WTC11 (cell line): ENCODE measurements at regions not wholly inside any gene's neighbourhood (a gene's known extent, or its start where the extent isn't known, plus 50 kb on each side); places are given as distances from the start of the nearest gene placed in this dataset.

Source experiments
- ATAC-seq: fragments of 200-7000 bp; cut with Tn5 transposase; 2 replicates; pipeline ENCODE4 v1.10.0; 2021; ENCODE audit warnings: mild to moderate bottlenecking, moderate library complexity
- CTCF ChIA-PET: fragments of 300-600 bp; sonication (Branson Sonifier 250); formaldehyde crosslinking; loops from one replicate; lab custom pipeline; 2021; ENCODE audit warnings: antibody characterized with exemption; lab: Charles Lee
- POLR2A ChIA-PET: fragments of 350-600 bp; sonication (Branson Sonifier 250); formaldehyde crosslinking; loops from one replicate; lab custom pipeline; 2021; ENCODE audit warnings: antibody characterized with exemption; lab: Charles Lee
- DNase-seq: peaks from one replicate; pipeline ENCODE4 v3.0.0; 2021; ENCODE audit warnings: low spot score
- H3K27ac Mint-ChIP-seq: 2 replicates; pipeline ENCODE4 v1.8.0; 2021; ENCODE audit warnings: mixed read lengths
- H3K27me3 Mint-ChIP-seq: 2 replicates; pipeline ENCODE4 v1.8.0; 2021; ENCODE audit warnings: low read depth, mild to moderate bottlenecking, moderate library complexity, mixed read lengths
- H3K36me3 Mint-ChIP-seq: 2 replicates; pipeline ENCODE4 v1.8.0; 2021; ENCODE audit warnings: mixed read lengths
- H3K4me1 Mint-ChIP-seq: 2 replicates; pipeline ENCODE4 v1.8.0; 2022; ENCODE audit warnings: mixed read lengths
- H3K4me3 Mint-ChIP-seq: 2 replicates; pipeline ENCODE4 v1.8.0; 2021; ENCODE audit warnings: mild to moderate bottlenecking, moderate library complexity, mixed read lengths
- H3K9me3 Mint-ChIP-seq: 2 replicates; pipeline ENCODE4 v1.8.0; 2021; ENCODE audit warnings: mixed read lengths
- AFF4 ChIP-seq: sonication (generic); formaldehyde crosslinking; IDR thresholded peaks from 2 replicates; pipeline ENCODE4 v1.8.1; 2023; ENCODE audit warnings: mild to moderate bottlenecking, missing genetic modification reagents, borderline replicate concordance
- ARID4B ChIP-seq: sonication (generic); formaldehyde crosslinking; IDR thresholded peaks from 2 replicates; pipeline ENCODE4 v1.8.0; 2023; ENCODE audit warnings: missing genetic modification reagents, mild to moderate bottlenecking, borderline replicate concordance
- ATF1 ChIP-seq: sonication (generic); formaldehyde crosslinking; IDR thresholded peaks from 2 replicates; pipeline ENCODE4 v1.8.1; 2023; ENCODE audit warnings: mild to moderate bottlenecking, moderate library complexity, missing genetic modification reagents
- ATF3 ChIP-seq: sonication (generic); formaldehyde crosslinking; conservative IDR thresholded peaks from 2 replicates; pipeline ENCODE4 v1.8.1; 2022; ENCODE audit warnings: mild to moderate bottlenecking, missing genetic modification reagents
- CREM ChIP-seq: sonication (generic); formaldehyde crosslinking; IDR thresholded peaks from 2 replicates; pipeline ENCODE4 v1.8.1; 2022; ENCODE audit warnings: mild to moderate bottlenecking, missing genetic modification reagents, moderate library complexity
- CTCF ChIP-seq: fragments of 200-600 bp; IDR thresholded peaks from 2 replicates; pipeline ENCODE4 v1.8.0; 2022; ENCODE audit warnings: antibody characterized with exemption
- E2F4 ChIP-seq: sonication (generic); formaldehyde crosslinking; IDR thresholded peaks from 2 replicates; pipeline ENCODE4 v1.8.1; 2022; ENCODE audit warnings: low read depth, mild to moderate bottlenecking, moderate library complexity, missing genetic modification reagents, borderline replicate concordance
- ERG ChIP-seq: fragments of 250-450 bp; sonication (Bioruptor Pico); IDR thresholded peaks from 2 replicates; pipeline ENCODE4 v1.8.0; 2021; ENCODE audit warnings: mild to moderate bottlenecking
- ETV6 ChIP-seq: sonication (generic); formaldehyde crosslinking; IDR thresholded peaks from 2 replicates; pipeline ENCODE4 v1.8.1; 2022; ENCODE audit warnings: mild to moderate bottlenecking, missing genetic modification reagents
- FOXP1 ChIP-seq: sonication (generic); formaldehyde crosslinking; IDR thresholded peaks from 2 replicates; pipeline ENCODE4 v1.8.0; 2022; ENCODE audit warnings: missing genetic modification reagents, mild to moderate bottlenecking, moderate library complexity, borderline replicate concordance
- MLX ChIP-seq: sonication (generic); formaldehyde crosslinking; IDR thresholded peaks from 2 replicates; pipeline ENCODE4 v1.8.1; 2023; ENCODE audit warnings: mild to moderate bottlenecking, missing genetic modification reagents, moderate library complexity
- OVOL2 ChIP-seq: fragments of 250-450 bp; sonication (Bioruptor Pico); IDR thresholded peaks from 2 replicates; pipeline ENCODE4 v1.9.0; 2021; ENCODE audit warnings: mild to moderate bottlenecking, borderline replicate concordance
- SMAD4 ChIP-seq: sonication (generic); formaldehyde crosslinking; IDR thresholded peaks from 2 replicates; pipeline ENCODE4 v1.8.0; 2022; ENCODE audit warnings: mild to moderate bottlenecking, missing genetic modification reagents
- SOX15 ChIP-seq: fragments of 250-450 bp; sonication (Bioruptor Pico); IDR thresholded peaks from 2 replicates; pipeline ENCODE4 v1.9.0; 2021; ENCODE audit warnings: mild to moderate bottlenecking
- TEAD4 ChIP-seq: sonication (generic); formaldehyde crosslinking; IDR thresholded peaks from 2 replicates; pipeline ENCODE4 v1.8.0; 2022; ENCODE audit warnings: mild to moderate bottlenecking, missing genetic modification reagents
- ZNF317 ChIP-seq: sonication (generic); formaldehyde crosslinking; IDR thresholded peaks from 2 replicates; pipeline ENCODE4 v1.8.1; 2023; ENCODE audit warnings: low read depth, mild to moderate bottlenecking, moderate library complexity, missing genetic modification reagents, borderline replicate concordance
- ZNF416 ChIP-seq: fragments of 250-450 bp; sonication (Bioruptor Pico); IDR thresholded peaks from 2 replicates; pipeline ENCODE4 v1.9.0; 2021; ENCODE audit warnings: mild to moderate bottlenecking, inconsistent platforms

- TF ChIP-seq AFF4 (CRISPR knock-in tag): no peak
These were observed 57.0 kb upstream of the RGS7 start (continued) for GRCh38 chr1:241413974-241414373.

GRCh38 chr1:241413386-241413785 lies 56.4 kb upstream of the RGS7 start:
- Mint-ChIP-seq H3K27me3 (no peaks in the 10 kb centered on the region), H3K36me3 (no peaks in the 10 kb centered on the region), H3K4me3 (no peak overlapping the region), H3K27ac (no peak overlapping the region), H3K9me3 (no peaks in the 10 kb centered on the region), H3K4me1 (no peaks in the 10 kb centered on the region)
- POLR2A ChIA-PET: no interaction called here
- DNase-seq: no peak
- no peak for TF ChIP-seq ATF1 (CRISPR knock-in tag)
- no peak for TF ChIP-seq TEAD4 (CRISPR knock-in tag)
- no peak for ATAC-seq
- CTCF ChIA-PET: interaction anchor here (1.1 kb wide), 1 partner anchor 526 kb away, joined by 3 read pairs; no protein-coding TSS in a partner anchor

GRCh38 chr1:241412646-241413045 lies 55.6 kb upstream of the RGS7 start:
- Mint-ChIP-seq H3K4me3 (no peak overlapping the region), H3K9me3 (no peaks in the 10 kb centered on the region), H3K27me3 (no peaks in the 10 kb centered on the region), H3K27ac (no peak overlapping the region), H3K36me3 (no peaks in the 10 kb centered on the region), H3K4me1 (no peaks in the 10 kb centered on the region)
- no peak for DNase-seq
- POLR2A ChIA-PET: no interaction called here
- no peak for ATAC-seq
- TF ChIP-seq CREM (CRISPR knock-in tag) (no peak), E2F4 (CRISPR knock-in tag) (no peak), CTCF (no peak), MLX (CRISPR knock-in tag) (no peak), SMAD4 (CRISPR knock-in tag) (no peak), OVOL2 (CRISPR knock-in tag) (no peak)
- CTCF ChIA-PET: no interaction called here

GRCh38 chr1:241411776-241412338 lies 54.9 kb upstream of the RGS7 start:
- Mint-ChIP-seq H3K4me3 (no peak overlapping the region), H3K4me1 (no peaks in the 10 kb centered on the region), H3K36me3 (no peaks in the 10 kb centered on the region), H3K27ac (no peak overlapping the region), H3K27me3 (no peaks in the 10 kb centered on the region), H3K9me3 (no peaks in the 10 kb centered on the region)
- POLR2A ChIA-PET: no interaction called here
- ATAC-seq (no peak), DNase-seq (no peak)
- CTCF ChIA-PET: no interaction called here
- no peak for TF ChIP-seq ARID4B (CRISPR knock-in tag)
- no peak for TF ChIP-seq ZNF416 (CRISPR knock-in tag)
- TF ChIP-seq ATF3: no peak
- no peak for TF ChIP-seq ZNF317
- TF ChIP-seq FOXP1 (CRISPR knock-in tag): no peak
- TF ChIP-seq ETV6 (CRISPR knock-in tag): no peak
- no peak for TF ChIP-seq SOX15 (CRISPR knock-in tag)
- no peak for TF ChIP-seq ERG
